Activated effector memory CD4-positive, alpha-beta T cell treated with anti-CD3 and anti-CD28 coated beads, Interleukin-2, amount 50 U/mL, for 16 hours (primary cell): ENCODE measurements at regions not wholly inside any gene's neighbourhood (a gene's known extent, or its start where the extent isn't known, plus 50 kb on each side); places are given as distances from the start of the nearest gene placed in this dataset.
"Not testable (repeated sequence)": the region's sequence is repeated elsewhere in the genome, so short reads cannot be mapped to it uniquely, and the experiment has no call there.

ENCODE experiments used
- DNase-seq: peaks from one replicate; pipeline ENCODE4 v3.0.0-alpha.2; 2020

DNA sequence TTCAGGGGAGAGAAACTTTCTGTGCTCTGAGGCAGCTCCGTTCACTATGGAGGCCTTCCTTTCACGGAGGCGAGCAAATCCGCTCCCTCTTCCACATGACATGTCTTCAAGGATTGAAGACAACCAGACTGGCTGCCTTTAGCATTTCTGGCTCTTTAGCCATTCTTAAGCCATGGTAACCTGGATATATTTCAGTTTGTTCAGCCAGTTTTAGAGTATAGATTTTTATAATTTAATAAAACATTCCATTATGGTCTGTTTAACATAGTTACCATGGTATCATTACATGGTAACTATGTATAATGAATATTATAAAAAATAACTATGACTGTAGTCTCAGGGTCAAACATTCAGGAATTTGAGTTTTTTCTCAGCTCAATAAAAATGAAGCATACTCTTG is 54.2 kb upstream of the NFIA start:
- no peak for DNase-seq

DNA sequence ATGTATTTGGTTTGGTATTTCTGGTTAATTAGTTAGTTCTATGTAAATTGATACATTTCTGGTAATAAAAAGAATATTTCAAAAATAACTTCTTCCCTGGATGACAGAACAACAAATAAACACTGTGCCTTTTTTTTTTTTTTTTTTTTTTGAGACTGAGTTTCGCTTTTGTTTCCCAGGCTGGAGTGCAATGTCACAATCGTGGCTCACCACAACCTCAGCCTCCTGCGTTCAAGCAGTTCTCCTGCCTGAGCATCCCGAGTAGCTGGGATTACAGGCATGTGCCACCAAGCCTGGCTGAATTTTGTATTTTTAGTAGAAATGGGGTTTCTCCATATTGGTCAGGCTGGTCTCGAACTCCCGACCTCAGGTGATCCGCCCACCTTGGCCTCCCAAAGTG is 64.3 kb upstream of the NFIA start:
- not testable (repeated sequence) for DNase-seq

DNA sequence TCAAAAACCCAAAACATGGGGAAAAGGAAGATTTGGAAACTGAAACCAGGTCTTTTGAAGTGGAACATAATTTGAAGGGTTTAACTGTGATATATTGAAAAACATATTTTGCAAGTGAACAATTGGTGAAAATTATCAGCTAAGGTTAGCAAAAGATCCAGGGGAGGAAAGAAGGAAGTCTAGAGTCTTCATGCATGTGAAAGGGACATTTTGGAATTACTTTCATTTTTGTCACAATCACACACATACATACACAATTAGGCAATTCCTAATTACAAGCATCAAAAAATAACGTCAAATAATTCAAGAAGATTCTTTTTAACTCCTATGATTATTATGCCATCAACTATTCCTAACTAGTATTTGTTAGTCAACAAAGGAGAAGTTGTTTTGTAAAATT is 64.7 kb upstream of the NFIA start:
- no peak for DNase-seq

DNA sequence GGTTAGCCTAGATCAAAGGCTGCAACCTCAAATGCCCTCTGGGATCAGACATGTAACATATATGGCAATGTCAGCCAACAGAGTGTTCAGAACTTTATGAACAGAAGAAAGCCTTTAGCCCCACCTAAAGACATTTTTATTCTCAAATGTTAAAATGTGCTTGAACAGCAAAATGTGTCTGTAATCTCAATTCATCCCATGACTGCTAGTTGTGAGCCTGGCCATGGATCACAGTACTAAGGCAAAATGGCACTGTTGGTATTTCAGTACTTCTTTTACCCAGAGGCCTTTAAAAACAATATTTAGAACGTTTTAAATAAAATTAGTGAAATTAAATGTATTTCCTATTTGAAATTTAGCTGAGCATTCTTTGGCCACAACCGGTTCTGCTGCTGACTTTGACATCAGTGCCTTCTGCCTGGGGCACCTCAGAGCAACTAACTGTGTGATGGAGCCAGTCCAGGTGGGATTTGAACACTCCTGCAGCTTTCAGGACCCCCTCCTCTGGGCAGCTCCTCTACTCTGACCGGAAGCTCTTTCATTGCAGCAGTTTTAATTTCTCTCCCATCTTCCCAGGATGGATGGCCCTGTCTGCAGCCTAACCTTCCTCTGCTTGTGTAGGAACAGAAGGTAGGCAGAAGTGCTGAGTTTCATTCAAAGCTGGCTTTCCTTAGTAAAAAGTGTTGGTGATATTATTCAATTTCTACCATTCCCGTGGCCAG is 68.3 kb upstream of the NFIA start:
- no peak for DNase-seq

DNA sequence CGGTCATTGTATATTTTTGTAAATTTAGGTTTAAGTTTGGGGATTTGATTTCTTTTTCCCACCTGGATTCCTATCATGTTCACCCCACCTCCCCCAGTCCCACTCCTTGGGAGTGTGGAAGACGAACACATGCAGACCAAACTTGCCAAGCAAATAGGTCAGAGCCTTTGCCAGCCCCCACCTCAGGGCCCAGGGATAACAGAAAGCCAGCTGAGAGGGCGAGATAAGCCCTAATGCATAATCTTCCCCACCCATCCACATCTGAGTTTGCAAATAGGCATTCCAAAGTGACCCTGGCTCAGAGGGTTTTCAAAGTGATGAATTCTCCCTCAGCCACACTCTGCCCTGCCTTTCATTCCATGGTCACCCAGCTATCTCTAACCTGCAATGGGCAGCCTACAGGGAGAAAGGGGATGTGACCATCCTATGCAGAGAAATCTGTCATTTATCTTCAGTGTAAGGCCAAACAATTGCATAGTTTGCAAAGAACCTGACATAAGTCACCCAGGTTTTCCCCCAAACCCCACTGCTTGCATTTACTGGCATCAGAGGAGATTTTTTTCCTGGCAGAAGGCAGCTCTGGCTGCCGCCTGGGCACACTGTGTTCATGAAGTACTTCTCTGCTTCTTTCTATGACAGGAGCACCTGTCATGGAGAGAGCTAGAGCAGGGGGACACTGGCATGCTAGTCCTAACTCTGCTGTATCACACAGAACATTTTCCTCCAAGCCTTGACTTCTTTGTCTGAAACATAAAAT is 69.0 kb upstream of the NFIA start:
- no peak for DNase-seq

DNA sequence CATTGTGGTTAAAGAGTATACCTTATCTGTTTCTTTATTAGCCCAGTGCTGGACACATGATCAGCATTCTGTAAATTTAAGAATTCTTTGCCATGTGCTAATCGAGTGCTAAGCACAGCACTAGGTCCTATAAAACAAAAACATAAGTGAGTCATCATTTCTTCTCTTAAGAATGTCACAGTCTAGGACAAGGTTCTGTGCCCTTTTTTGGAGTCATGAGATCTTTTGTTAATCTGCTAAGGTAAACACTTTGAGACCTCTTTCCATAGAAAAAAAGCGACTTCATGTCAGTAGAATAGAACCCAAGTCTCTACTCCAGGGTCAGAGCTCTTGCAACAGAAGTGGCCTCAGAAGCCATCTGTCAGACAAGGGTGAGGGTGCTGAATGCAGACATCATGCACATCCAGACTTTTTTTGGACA is 70.0 kb upstream of the NFIA start:
- no peak for DNase-seq

DNA sequence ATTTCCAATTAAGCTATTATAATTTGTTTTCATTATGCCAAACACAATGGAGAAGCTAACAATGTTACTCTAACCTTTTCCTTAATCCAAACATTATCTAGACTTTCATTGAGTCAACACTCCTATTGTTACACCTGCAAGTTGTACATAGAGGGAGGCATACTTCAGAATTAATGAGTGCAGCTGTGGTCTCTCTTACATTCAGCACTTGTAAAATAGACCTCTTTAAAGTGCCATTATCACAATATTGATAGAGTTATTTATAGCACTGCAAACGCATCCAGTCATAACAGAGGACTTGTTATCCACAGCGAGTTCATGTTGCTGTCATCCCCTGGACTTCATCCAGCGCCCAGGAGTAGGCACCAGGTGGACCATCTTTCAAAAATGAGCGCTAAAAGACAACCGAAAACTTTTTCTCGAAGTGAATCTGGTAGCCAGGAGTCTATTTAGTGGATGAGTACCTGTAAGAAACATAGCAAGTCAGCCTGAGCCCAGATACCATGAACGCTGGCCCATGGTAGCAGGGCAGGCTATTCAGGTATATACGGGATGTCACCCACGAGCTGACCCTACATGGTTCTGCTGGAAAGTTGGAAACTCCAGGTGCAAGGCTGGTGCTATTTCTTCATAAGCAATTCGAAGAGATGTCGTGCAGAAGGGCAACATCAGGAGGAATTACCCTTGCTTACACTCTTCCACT is 70.6 kb upstream of the NFIA start:
- no peak for DNase-seq

DNA sequence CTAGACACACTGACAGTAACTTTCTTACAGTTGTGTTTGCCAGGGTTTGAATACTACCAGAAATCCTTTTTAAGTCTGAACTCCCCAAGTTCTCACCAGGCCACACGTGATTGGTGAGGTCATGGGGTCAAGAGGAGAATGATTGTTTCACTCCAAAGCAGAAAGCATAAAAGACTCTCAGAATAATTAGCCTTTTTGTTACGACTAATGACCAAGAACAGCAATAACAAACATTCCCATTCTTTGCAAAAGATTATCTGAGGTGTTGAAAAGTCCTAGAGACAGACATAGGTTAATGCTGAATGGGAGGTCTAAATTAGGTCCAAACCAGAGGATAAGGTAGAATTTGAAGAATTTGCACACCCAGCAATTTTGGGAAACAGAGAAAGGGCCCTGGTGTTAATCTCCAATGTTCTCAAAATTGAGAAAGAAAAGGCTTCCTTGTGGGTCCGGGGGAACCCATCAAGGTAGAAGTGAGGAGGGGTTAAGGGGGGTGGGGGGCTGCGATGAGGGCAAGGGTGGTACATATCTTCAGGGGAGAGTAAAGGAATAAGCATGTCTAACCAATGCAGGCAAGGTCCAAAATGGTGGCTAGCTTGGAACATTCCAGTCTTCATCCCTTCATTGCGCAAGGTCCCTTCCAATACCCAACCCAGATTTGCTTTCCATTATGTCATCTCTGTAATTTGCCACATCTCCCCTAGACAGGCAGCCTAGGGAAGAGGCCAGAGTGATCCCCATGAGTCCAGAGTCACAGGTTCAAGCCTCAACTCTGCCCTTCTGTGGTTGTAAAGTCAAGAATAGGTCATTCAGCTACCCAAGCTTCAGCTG is 74.6 kb upstream of the NFIA start:
- DNase-seq = no peak

DNA sequence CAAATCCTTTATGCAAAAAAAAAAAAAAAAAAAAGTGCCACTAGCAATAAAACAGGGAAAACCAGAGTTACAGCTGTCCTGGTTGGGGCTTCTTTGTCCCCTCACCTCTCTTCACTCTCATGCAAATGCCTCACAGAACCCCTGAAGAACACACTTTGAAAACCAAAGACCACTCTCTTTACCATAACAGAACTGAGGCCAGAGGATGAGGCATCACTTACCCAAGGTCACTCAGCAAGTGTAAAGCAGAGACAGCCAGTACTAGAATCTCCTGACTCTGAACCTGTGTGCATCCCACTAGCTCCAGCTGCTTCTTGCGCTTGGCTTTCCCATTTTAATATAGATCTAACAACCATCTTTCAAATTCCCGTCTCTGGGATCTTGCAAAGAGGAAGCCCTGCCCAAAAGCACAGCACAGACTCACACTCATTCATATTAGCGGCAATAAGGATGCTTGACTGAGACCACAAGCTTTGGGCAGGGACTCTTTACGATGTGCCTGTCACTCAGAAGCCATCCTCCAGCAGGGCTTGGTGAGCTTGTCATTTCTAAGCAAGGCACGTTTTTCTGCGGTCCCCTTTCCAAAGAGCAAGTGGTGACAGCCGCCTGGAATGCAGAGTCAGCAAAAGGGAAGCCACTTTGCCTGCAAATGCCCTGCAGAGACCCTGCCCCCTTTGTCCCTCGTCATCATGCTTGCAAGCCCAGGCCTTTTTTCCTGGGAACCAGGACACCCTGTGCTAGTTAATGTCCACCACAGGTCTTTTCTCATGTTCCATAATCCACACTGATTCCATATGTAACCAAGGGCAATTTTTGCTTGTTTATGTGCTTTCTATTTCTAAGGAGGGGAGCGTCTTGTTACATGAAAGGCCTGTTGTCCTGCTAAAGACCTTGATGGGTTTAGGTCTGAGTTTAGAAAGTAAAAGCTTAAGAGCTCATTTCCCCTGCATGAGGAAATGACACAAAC is 76.5 kb upstream of the NFIA start:
- no peak for DNase-seq

DNA sequence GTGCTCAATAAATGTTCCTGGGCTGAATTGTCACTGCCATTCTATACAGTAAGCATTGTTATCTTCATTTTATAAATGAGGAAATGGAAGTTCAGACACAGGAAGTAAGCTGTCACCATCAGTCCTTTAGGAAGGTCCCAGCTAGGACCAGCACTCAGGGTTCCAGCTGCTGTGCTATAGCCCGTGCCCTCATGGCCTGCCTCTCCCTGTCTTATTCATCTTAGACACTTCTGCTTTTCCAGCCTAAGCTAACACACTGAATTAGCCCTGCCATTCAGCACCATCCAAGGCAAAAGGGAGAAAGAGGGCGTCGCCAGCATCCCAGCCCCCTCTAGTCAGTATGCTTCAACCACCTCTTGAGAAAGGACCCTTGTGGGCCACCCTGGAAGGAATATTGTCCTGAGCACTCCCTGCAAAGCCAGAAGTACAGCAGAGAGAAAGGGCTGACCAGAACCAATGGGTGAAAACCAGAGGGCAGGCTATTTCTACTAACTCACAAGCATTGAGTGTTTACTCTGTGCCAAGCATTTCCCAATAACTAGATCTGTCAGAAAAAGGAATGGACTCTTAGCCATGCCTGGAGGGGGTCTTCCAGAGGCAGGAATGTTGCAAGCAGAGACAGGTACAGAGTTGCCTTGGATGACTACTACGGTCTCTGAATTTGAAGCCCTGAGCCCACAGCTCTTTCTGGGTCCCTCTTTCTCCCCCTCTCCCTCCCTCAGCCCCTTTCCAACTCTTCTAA is 77.9 kb upstream of the NFIA start:
- no peak for DNase-seq

DNA sequence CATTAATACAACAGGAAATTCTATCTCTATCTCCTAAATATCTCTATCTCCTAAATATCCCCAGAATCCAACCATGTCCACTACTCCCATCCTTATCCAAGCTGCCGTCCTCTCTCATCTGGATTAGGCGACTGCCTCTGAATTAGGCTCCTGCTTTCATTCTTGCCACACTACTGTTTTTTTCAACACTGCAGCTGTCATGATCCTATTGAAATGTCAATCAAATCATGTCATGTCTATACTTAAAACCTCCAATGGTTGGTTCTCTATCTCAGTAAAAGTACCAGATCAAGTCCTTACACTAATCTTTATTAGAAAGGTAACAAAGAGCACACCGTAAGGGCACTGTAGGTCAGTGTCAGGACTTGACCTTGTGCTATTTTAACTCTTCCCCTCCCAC is 82.0 kb upstream of the NFIA start:
- DNase-seq = no peak

DNA sequence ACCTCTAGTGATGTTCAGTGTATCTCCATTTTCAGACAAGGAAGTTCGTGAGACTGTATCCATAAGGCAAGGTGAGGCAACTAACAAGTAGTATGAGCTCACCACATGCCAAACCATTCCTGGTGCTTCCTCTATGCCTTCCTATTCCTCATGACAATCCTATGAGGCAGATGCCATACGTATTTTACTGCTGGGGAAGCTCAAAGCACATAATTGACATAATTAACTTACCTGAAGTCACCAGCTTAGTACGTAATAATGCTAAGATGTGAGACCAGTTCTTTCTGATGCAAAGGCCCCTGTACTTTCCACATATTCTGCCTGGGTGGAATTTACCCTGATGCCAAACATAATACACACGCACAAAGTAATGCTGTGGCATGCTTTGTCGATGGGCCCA is 83.6 kb upstream of the NFIA start:
- DNase-seq = no peak

DNA sequence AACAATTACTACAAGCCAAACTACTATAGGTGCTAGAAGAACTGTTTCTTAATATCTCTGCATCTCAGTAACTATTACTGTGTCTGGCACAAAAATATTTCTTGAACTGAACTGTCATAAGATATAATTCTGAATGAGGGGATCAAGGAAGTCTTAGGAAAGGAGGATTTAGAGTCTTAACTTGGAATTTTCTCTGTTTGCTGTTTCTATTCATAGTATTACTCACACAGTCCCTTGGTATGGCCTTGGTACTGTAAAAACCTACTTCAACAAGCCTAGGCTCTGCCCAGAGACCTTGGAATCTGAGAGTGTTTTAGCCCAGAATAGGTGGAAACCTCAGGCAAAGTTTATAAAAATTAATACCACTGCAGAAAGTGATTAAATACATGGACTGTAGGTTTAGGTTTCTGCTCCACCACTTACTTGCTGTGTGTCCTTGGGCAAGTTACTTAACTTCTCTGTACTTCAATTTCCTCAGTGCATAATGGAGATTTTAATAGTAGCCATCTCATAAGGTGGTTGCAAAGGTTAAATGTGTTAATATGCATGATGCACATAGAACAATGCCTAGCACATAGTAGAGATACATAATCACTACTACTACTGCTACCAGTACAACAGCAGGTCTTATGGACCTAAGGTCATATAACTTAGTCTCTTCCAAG is 87.4 kb upstream of the NFIA start:
- DNase-seq = no peak

DNA sequence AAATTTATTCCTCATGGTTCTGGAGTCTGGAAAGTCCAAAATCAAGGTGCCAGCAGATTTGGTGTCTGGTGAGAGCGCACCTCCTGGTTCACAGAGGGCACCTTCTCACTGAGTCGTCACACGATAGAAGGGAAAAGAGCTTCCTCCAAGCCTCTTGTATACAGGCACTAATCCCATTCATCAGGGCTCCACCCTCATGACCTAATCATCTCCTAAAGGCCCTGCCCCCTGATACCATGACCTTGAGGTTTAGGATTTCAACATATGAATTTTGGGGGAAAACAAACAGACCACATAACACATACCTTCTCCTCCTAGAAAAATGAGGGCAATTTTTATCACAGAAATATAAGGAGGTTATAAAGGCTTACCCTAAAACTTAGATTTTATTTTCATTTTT is 88.0 kb upstream of the NFIA start:
- DNase-seq = no peak

DNA sequence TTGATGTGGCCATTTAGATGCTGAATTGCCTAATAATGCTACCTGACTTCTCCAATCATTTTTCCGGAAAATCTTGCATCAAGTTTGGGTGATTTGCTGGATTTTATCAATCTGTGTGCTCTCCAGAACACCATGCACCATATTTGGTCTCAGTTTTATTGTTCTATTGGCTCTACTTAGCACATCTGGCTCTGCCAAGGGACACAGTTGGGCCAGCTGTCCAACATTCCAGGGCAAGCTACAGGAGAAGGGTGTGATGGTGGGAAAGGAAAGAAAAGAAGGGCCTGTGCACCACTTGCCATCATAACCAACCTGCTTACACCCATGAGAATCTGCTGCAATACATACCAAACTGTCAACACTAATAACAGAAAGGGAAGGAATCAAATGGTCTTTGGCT is 90.2 kb upstream of the NFIA start:
- DNase-seq = no peak

DNA sequence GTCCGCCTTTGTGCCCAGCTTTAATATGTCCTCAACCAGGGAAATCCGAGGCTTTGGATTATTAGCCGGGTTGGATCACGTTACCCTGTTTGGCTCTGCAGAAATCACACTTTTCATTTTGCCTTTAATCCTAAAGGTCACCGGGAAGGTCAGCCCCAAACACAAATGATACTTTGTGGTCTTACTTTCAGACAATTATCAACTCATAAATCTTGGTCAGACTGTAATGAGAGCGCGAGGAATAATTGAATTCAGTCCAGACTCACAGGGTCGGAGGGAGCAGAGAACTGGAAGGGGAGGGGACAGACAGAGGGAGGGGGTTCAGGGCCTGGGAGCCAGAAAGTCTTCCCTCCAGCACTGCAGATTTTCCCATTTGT is 91.7 kb upstream of the NFIA start:
- no peak for DNase-seq

DNA sequence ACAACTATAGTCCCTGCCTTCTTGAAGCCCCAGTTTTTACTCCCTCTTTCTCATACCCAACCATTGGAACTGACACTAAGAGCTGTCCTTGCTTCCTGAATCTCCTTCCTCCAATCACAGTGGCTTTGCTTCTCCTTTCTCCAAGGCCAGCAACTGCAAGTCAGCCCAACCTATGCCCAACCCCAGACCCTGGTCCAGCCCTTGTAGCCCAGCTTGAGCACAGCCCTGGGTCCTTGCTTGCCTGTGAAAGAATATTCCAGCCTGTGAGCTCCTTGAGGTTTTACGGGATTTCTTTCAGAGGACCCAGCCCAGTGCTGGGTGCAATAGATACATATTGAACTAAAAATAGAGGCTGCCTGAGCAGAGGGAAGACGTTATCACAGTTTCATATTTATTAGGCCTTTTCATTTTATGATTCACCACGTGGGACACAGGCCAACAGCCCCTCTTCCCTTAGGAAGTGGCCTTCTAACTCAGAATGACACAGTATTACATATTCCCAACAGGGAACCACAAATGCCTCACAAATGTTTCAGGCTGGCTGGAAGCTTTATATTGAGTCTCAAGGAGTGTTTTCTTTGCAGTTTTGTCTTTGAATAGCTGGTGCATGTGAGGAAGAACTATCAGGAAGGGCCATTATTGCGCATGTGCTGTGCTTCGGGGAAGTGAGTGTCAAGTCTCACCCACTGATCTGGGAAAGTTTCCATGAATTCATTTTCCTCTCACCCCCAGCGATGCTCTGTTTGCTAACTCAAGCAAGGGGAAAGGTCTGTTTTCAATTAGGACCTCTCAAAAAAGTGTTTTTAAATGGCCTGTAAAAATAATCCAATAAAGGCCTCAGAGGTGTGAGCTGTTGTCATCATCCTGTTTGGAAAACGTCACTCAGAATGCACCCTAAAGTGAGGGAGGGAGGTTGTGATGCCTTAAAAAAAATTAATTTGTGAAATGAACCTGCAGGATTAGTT is 92.3 kb upstream of the NFIA start:
- no peak for DNase-seq

DNA sequence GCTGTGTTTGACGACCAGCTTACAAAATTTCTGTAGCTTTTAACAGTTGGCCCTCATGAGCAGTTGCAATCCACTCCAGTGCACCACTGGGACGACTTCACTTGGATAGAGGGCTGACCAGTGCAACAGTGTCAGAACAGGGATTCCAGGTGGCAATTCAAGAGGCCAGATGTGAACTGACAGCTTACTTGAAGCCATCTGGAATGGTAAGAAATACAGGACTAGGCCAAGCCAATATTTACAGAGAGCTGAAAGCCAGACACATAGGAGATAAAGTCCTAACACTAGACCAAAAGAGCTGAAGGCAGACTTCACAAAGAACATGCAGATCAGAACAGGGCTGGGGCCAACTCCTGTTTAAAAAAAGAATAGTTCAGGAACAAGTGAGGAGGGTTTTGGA is 93.5 kb upstream of the NFIA start:
- DNase-seq = no peak

DNA sequence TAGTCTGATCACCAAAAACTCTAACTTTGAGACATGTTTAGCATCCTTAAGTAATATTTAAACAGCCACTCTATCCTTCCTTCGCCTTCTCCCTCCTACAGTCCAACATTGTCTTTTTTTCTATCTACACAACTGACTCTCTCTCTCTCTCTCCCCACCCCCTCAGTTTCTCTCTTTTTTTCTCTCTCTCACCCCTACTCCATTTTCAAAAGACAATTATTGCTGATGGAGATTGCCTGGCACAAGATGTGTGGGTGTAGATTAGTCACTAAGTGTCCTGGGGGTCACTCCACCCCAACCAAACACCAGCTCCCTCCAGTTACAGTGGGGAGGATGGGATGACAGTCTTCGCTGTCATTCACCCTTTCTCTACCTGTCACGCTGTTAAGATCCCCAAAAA is 94.5 kb upstream of the NFIA start:
- DNase-seq = no peak
